GM18505 (cell line): ENCODE measurements at regions not wholly inside any gene's neighbourhood (a gene's known extent, or its start where the extent isn't known, plus 50 kb on each side); places are given as distances from the start of the nearest gene placed in this dataset.

Experiments
- ATAC-seq: cut with Tn5 transposase; IDR thresholded peaks from one replicate; pipeline ENCODE4 v1.9.1; 2021; ENCODE audit not compliant: unreplicated experiment
- POLR2A ChIP-seq: IDR thresholded peaks from 4 replicates; pipeline ENCODE4 v1.6.1; 2011; ENCODE audit warnings: borderline replicate concordance; ENCODE audit not compliant: insufficient read depth, insufficient read length; ENCODE audit errors: extremely low read depth

DNA sequence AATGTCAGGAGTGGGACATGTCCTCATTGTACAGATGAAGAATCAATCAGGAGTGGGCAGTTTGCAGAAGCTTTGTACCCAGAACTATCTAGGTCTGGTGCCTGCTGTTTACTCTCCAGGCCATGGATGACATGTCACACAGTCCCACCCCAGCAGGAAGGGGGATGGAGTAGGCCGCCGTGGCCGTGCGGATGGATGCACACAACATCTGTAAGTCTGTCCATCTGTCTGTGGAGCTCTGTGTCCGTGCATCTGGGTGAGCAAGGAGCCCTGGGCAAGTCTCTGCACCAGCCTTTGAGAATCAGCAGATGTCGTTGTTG lies 311.5 kb upstream of the IRX4 start:
- TF ChIP-seq POLR2A: no peak
- ATAC-seq: no peak

DNA sequence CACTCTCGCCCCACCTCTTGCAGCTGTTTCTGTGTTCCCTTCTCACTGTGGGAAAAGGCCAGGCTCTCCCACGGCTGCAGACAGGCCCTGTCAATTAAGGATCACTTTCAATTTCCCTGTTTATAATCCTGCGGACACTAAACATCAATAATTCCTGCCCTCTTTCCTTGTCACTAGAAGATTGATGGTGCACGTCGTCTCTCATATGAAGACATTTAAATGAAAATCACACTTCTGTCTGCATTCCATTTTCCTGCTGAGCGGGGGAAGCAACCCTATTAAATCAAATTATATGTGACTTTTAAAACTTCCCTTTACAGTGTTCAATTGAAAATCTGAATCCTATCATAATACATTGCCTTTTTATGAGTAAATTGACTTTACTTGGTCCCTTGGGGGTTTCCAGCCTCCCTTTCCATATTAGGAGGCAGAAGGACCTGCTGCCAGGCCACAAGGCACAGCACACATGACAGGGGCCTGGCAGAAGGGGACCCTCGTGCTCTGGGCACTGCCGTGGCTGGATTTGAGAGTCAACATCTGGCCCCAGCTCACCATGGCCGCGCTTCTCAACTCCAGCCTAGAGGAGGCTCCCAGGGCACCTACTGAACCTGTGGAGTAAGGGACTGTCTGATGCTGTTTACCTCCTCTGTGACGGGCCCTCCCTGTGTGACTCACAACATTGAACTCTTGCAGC lies 311.0 kb upstream of the IRX4 start:
- no peak for TF ChIP-seq POLR2A
- no peak for ATAC-seq

DNA sequence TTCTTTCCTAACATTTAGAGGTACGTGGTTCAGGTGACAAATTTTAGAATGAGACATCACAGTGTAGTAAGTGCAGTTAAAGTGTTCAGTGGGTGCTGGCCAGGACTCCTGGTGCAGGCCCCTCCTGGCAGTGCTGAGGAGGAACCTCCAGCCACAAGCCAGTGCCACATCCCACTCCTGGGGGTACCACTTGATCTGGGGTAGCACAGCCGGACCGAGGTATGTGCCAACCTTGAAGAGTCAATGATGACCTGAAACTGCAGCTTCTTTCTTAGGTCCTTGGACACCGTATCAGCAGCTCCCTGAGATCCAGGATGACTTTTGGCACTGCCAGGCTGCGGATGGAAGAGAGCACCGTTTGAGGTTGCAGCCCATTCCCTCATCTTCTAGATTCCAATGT lies 310.4 kb upstream of the IRX4 start:
- ATAC-seq: no peak
- no peak for TF ChIP-seq POLR2A

DNA sequence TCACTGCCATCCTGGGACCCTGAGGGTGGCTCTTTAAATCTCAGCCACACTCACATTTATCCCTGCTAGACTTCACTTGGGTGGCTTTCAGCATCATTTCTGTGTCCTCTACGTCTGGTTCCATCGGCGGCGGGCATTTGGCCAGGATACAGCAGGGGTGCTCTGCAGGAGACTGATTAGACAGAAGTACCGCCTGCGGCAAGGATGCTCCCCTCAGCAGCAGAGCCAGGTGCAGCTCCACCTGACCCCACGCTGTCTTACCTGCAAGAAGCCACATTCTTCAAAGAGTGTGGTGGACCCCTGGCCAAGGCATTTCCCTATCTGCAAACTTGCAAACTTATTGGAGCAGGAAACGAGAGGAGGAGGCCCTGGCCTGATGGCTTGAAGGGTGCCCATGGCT lies 309.8 kb upstream of the IRX4 start:
- TF ChIP-seq POLR2A: no peak
- ATAC-seq: no peak

- ATAC-seq: no peak
These were observed 309.2 kb upstream of the IRX4 start for GRCh38 chr5:2191972-2192371.

DNA sequence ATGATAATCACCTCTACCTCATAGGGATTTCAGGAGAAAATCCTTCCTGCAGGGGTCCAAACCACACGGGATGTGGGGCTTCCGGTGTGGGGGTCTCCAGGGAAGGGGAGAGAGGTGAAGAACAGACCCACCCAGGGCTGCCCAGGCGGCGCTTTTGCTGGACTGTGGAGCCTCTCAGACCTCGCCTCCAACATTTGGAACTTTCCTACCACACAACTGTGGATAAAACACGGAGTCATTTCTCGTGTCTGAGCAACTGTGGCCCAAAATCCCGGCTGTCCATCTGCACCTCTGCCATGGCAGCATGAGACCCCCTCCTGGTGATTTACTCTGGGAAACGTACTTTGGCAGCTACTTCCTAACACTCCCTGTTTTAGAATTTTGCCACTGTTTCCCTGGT lies 307.8 kb upstream of the IRX4 start:
- TF ChIP-seq POLR2A: no peak
- no peak for ATAC-seq

More at GRCh38 chr5:2191972-2192371, 309.2 kb upstream of the IRX4 start:
- TF ChIP-seq POLR2A: no peak

- no peak for TF ChIP-seq POLR2A
- no peak for ATAC-seq
These were observed 305.9 kb upstream of the IRX4 start for GRCh38 chr5:2188661-2189060.

DNA sequence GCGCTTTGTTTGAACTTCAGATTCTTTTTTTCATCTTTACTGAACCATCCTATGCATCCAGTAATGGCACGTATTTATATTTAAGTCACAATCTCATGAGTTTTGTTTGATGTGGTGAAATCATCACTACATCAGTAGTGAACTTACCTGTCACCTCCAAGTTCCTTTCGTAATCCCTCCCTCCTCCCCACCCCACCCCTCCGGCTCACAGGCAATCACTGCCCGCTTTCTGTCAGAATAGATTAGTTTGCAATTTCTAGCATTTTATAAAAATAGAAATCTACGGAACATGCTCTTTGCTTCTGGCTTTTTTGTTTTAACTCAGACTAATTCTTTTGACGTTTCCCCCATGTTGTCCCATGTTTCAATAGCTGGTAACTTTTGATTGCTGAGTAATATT lies 305.4 kb upstream of the IRX4 start:
- no peak for ATAC-seq
- no peak for TF ChIP-seq POLR2A

DNA sequence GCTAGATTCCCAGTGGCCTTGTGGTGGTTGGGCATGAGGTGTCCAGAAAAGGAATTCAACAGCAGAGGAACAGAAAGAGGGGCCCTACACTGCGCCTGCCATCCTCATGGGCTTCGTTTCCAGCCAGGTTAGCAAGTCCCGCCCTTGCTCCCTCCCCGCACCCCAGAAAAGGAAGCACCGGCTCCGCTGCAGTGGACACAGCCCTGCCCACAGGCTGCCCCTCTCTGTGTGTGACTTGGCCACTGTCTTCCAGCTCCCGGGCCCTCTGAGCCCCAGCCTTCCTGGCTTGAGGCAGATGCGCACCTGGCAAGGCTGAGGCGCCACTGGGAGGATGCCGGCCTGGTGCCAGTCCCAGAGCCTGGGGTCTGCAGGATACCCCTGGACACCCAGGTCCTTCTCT lies 305.0 kb upstream of the IRX4 start:
- no peak for ATAC-seq
- no peak for TF ChIP-seq POLR2A

GRCh38 chr5:2187156-2187555 lies 304.4 kb upstream of the IRX4 start:
- ATAC-seq: no peak

GRCh38 chr5:2186472-2187015 lies 303.8 kb upstream of the IRX4 start:
- no peak for TF ChIP-seq POLR2A
- ATAC-seq: no peak

More at GRCh38 chr5:2187156-2187555, 304.4 kb upstream of the IRX4 start:
- no peak for TF ChIP-seq POLR2A

DNA sequence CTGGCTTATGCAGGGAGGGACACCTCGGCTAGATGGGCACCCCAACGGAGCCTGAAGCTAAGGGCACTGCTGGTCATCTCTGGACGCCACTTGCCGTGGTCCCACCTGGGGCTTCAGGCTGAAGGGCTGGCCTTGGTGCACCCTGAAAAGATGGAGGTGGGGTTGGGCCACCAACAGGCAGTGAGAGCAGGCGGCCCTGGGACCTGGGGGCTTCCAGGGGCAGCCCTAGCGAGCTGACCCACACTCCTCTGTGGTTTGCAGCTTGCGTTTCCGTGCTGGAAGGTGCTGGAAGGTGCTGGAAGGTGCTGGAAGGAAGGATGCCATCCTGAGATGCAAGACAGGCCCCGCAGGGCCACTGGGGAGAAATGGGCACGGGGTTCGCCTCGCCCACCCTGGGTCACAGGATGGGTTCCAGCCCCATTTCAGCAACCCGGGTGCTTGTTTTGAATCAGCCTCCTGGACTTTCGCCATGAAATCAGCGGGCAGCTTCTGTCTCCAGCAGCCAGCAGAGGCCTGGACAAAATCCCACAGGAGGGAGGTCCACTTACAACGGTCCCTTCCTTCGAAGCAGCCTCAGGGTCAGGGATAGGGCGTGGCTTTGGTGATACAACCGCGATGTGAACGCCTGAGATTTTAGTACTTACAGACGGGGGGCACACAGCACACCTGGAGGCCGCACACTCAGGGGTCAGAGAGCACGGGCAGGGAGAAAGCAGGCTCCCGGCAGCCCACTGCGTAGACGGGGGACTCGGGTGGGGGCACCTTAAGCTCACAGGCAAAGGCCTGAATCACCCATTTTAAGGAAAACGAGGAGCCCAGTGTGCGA lies 303.1 kb upstream of the IRX4 start:
- no peak for ATAC-seq

DNA sequence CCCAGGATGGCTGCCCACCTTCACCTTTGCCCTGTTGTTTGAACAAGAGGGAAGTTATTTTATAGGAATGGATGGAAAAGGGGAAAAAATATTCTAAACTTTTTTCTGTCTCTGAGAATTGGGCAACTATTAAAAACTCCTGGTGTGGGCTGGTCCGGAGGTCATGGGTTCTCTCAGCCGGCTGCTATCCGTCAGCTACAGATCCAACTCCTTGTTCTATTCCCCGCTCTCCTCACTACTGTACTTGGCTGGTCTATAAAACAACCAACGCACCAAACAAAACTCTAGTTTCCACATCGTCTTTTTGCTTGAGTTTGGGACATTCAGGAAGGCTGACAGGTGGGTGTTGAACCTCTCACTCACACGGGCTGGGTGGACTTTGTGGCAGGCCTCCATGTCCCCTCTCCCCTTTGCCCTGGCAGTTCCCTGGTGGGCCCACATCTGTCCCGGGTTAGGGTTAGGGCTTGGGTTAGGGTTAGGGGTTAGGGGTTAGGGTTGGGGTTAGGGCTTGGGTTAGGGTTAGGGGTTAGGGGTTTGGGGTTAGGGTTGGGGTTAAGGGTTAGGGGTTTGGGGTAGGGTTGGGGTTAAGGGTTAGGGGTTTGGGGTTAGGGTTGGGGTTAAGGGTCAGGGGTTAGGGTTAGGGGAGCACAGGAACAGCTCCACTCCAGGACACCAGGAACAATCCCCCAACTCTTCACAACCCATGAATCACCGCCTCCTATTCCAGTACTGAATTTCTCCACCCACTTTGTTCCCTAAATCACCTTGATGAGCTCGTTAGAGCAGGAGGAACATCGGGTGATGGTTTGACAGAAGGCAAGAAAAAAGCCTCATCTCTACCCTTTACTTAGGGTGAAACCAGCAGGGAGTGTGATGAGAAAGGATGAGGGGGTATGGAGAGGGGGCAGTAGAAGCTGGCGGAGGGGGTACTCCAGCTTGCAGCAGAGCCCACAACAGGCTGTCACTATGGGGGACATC lies 302.1 kb upstream of the IRX4 start:
- no peak for ATAC-seq
- no peak for TF ChIP-seq POLR2A

More for the DNA sequence above, 303.1 kb upstream of the IRX4 start:
- no peak for TF ChIP-seq POLR2A
